K562 (cell line): ENCODE measurements at regions not wholly inside any gene's neighbourhood (a gene's known extent, or its start where the extent isn't known, plus 50 kb on each side); places are given as distances from the start of the nearest gene placed in this dataset.

Source experiments
- ATAC-seq: fragments of 200-7000 bp; cut with Tn5 transposase; 3 replicates; pipeline ENCODE4 v1.9.1; 2020; ENCODE audit warnings: moderate library complexity
- BruUV-seq: library from RNA; stranded (reverse); fragments of 400-500 nt; replicated peaks from 2 replicates; lab custom pipeline; 2021; lab: Mats Ljungman, UMichigan
- CTCF ChIA-PET: fragments of 300-600 bp; formaldehyde crosslinking; extraction: SDS; loops from one replicate; lab custom pipeline; 2021; ENCODE audit warnings: low intra/inter-chr PET ratio; lab: Yijun Ruan, JAX
- POLR2A ChIA-PET: fragments of 300-600, 350-650 bp; sonication (Branson Sonifier 250); formaldehyde crosslinking; extraction: SDS; loops from one replicate; lab custom pipeline; 2021; ENCODE audit warnings: antibody characterized with exemption, inconsistent platforms; lab: Yijun Ruan, JAX
- DNase-seq, 4 experiments: peaks; one replicate each; pipeline versions ENCODE4 v3.0.0 to v3.0.0-alpha.2; 2011 to 2018; ENCODE audit warnings: low spot score in 3 of 4, mixed read lengths in 3 of 4; ENCODE audit errors: extremely low read depth in 1 of 4
- FAIRE-seq: peaks from 2 replicates; lab custom pipeline; 2011; peaks lifted over from hg19 to GRCh38; lab: Jason Lieb, UNC
- H2AFZ ChIP-seq: 2 replicates; pipeline ENCODE4 v1.6.0; 2011; ENCODE audit warnings: low read depth, low read length, control low read depth, inconsistent platforms
- H3K27ac ChIP-seq: fragments of 200-600 bp; 3 replicates; pipeline ENCODE4 v1.8.0; 2011; ENCODE audit warnings: low read depth, mild to moderate bottlenecking, control low read depth, inconsistent platforms, low read length, moderate library complexity, mixed read lengths; ENCODE audit errors: extremely low read depth
- H3K27me3 ChIP-seq, 2 experiments: fragments of 300-600 bp in 1 of 2; 2 replicates in 1 of 2; 3 replicates in 1 of 2; pipeline versions ENCODE4 v1.6.0 to v1.8.0; 2011; ENCODE audit warnings: inconsistent platforms in 2 of 2, low read length in 2 of 2, mild to moderate bottlenecking in 1 of 2, mixed read lengths in 1 of 2, moderate library complexity in 1 of 2; ENCODE audit not compliant: control insufficient read depth in 2 of 2, insufficient read depth in 2 of 2
- H3K36me3 ChIP-seq: fragments of 300-600 bp; 3 replicates; pipeline ENCODE4 v1.8.0; 2011; ENCODE audit warnings: mild to moderate bottlenecking, low read length, inconsistent platforms; ENCODE audit not compliant: control insufficient read depth, insufficient read depth
- H3K4me1 ChIP-seq, 2 experiments: fragments of 200-600 bp in 1 of 2; replicated peaks in 1 of 2; 2 replicates in 1 of 2; 3 replicates in 1 of 2; pipeline versions ENCODE4 v1.5.1 to v1.8.0; 2011; ENCODE audit warnings: inconsistent platforms in 2 of 2, low read length in 2 of 2, mild to moderate bottlenecking in 1 of 2, mixed read lengths in 1 of 2, moderate library complexity in 1 of 2; ENCODE audit not compliant: control insufficient read depth in 2 of 2, insufficient read depth in 2 of 2
- H3K4me2 ChIP-seq: 2 replicates; pipeline ENCODE4 v1.6.1; 2011; ENCODE audit warnings: low read length, control low read depth, inconsistent platforms, mixed read lengths; ENCODE audit not compliant: insufficient read depth
- H3K4me3 ChIP-seq: fragments of 200-600 bp; sonication (generic), shearing (Covaris generic); 2 replicates; pipeline ENCODE4 v1.5.1; 2016; ENCODE audit warnings: control low read depth, inconsistent platforms
- H3K79me2 ChIP-seq: fragments of 200-600 bp; 3 replicates; pipeline ENCODE4 v1.8.0; 2011; ENCODE audit warnings: low read length, inconsistent platforms; ENCODE audit not compliant: control insufficient read depth, insufficient read depth
- H3K9ac ChIP-seq, 2 experiments: 2 replicates each; pipeline versions ENCODE4 v1.6.0 to v1.6.1; 2011; ENCODE audit warnings: low read depth in 2 of 2, low read length in 2 of 2, control low read depth in 1 of 2, inconsistent platforms in 1 of 2, mild to moderate bottlenecking in 1 of 2, mixed read lengths in 1 of 2; ENCODE audit not compliant: insufficient read depth in 1 of 2
- H3K9me1 ChIP-seq: one replicate; pipeline ENCODE4 v1.6.0; 2011; ENCODE audit warnings: inconsistent platforms, mild to moderate bottlenecking, low read length, moderate library complexity; ENCODE audit not compliant: control insufficient read depth, insufficient read depth
- H3K9me3 ChIP-seq: replicated peaks from 2 replicates; pipeline ENCODE4 v1.5.1; 2011; ENCODE audit warnings: low read depth, low read length, inconsistent platforms; ENCODE audit not compliant: control insufficient read depth, insufficient read depth
- H4K20me1 ChIP-seq: replicated peaks from 2 replicates; pipeline ENCODE4 v1.6.1; 2011; ENCODE audit warnings: low read length, inconsistent platforms, mixed read lengths; ENCODE audit not compliant: control insufficient read depth, insufficient read depth
- CREB5 ChIP-seq: fragments of 250-450 bp; sonication (Bioruptor Pico); IDR thresholded peaks from 2 replicates; pipeline ENCODE4 v1.5.0; 2020; ENCODE audit warnings: mild to moderate bottlenecking
- EHMT2 ChIP-seq: fragments of 450-650 bp; IDR thresholded peaks from 2 replicates; pipeline ENCODE4 v1.6.1; 2018; ENCODE audit warnings: antibody characterized with exemption
- KLF10 ChIP-seq: fragments of 250-450 bp; sonication (Bioruptor Pico); IDR thresholded peaks from 2 replicates; pipeline ENCODE4 v1.6.1; 2021; ENCODE audit warnings: matching md5 sums
- WGBS: fragments of 100-300 bp; shearing (Covaris generic); methylation state at CpG from one replicate; pipeline ENCODE4 v1.1.6; 2016; ENCODE audit warnings: low coverage, mixed read lengths; ENCODE audit not compliant: insufficient coverage; ENCODE audit errors: missing lambda C conversion rate; 5-methylcytosine and 5-hydroxymethylcytosine counted together
- in situ Hi-C: fragments of 300-500 bp; cut with MboI; formaldehyde crosslinking; loops from 4 replicates; pipeline ENCODE4 v1.15.0; 2018; ENCODE audit warnings: inconsistent platforms, mixed read lengths
- intact Hi-C: fragments of 100-400 bp; cut with micrococcal nuclease; formaldehyde crosslinking; loops from 2 replicates; pipeline ENCODE4 v1.14.2; 2022
- TF ChIP-seq, protein P1 (sequence below): fragments of 450-650 bp; IDR thresholded peaks from 2 replicates; pipeline ENCODE4 v1.6.1; 2016; ENCODE audit warnings: borderline replicate concordance
- TF ChIP-seq, protein P2 (sequence below): conservative IDR thresholded peaks from 2 replicates; pipeline ENCODE4 v1.6.1; 2011; ENCODE audit warnings: low read depth, mild to moderate bottlenecking, low read length; ENCODE audit not compliant: control insufficient read depth
- TF ChIP-seq, protein P3 (sequence below): fragments of 250-450 bp; sonication (Bioruptor Pico); IDR thresholded peaks from 2 replicates; pipeline ENCODE4 v1.8.0; 2022; ENCODE audit warnings: inconsistent platforms, mild to moderate bottlenecking, moderate library complexity, borderline replicate concordance
- TF ChIP-seq, protein P4 (sequence below): fragments of 450-650 bp; formaldehyde crosslinking; IDR thresholded peaks from 2 replicates; pipeline ENCODE4 v1.4.0; 2022; ENCODE audit warnings: missing genetic modification characterization

DNA sequence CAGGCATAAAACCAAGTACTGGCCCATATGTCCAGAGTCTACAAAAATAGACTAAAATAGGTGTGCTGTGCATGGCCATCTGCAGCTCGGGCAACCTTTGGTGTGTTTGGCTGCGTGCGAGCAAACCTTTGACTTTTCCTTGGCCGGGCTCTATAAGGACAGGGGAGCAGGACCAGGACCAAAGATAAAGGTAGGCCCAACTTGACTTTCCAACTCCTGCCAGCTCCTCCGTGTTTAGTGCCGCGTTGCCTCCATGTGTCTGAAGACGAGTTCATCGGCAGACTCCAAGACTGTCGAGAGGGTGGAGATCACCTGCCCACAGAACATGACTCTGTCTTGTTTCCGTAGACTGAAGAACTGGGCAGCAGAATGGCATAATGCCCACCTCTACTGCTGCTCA, 375.5 kb downstream of the IRS2 start:
- TF ChIP-seq, protein P1, sequence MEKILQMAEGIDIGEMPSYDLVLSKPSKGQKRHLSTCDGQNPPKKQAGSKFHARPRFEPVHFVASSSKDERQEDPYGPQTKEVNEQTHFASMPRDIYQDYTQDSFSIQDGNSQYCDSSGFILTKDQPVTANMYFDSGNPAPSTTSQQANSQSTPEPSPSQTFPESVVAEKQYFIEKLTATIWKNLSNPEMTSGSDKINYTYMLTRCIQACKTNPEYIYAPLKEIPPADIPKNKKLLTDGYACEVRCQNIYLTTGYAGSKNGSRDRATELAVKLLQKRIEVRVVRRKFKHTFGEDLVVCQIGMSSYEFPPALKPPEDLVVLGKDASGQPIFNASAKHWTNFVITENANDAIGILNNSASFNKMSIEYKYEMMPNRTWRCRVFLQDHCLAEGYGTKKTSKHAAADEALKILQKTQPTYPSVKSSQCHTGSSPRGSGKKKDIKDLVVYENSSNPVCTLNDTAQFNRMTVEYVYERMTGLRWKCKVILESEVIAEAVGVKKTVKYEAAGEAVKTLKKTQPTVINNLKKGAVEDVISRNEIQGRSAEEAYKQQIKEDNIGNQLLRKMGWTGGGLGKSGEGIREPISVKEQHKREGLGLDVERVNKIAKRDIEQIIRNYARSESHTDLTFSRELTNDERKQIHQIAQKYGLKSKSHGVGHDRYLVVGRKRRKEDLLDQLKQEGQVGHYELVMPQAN, result no peak
- TF ChIP-seq EHMT2, result no peak
- no peaks in the 10 kb centered on the region for H3K4me1 ChIP-seq
- no peak overlapping the region for H3K4me3 ChIP-seq
- no peak overlapping the region for H3K4me2 ChIP-seq
- 0% methylated on average over 4 of the region's 11 CpGs for WGBS
- POLR2A ChIA-PET, result no interaction called here
- no peaks in the 10 kb centered on the region for H3K9me1 ChIP-seq
- intact Hi-C loops, result no loop called here
- H3K9me3 ChIP-seq, result no peaks in the 10 kb centered on the region
- FAIRE-seq, result no peak
- ATAC-seq, result no peak
- H3K27me3 ChIP-seq, result no peaks in the 10 kb centered on the region
- H2AFZ ChIP-seq, result no peak overlapping the region
- no peaks in the 10 kb centered on the region for H3K79me2 ChIP-seq
- in situ Hi-C loops, result no loop called here
- no peak for DNase-seq
- no TSS peak for BruUV-seq
- H3K36me3 ChIP-seq, result no peaks in the 10 kb centered on the region
- CTCF ChIA-PET, result no interaction called here
- no peak overlapping the region for H3K27ac ChIP-seq
- no peak overlapping the region for H3K9ac ChIP-seq
- no peaks in the 10 kb centered on the region for H4K20me1 ChIP-seq

- Histone ChIP-seq H3K79me2 (no peaks in the 10 kb centered on the region), H3K36me3 (no peaks in the 10 kb centered on the region)
- 0% methylated on average over 13 of the region's 14 CpGs for WGBS
- TF ChIP-seq KLF10 (no peak), CREB5 (no peak)
- TF ChIP-seq, protein P2, sequence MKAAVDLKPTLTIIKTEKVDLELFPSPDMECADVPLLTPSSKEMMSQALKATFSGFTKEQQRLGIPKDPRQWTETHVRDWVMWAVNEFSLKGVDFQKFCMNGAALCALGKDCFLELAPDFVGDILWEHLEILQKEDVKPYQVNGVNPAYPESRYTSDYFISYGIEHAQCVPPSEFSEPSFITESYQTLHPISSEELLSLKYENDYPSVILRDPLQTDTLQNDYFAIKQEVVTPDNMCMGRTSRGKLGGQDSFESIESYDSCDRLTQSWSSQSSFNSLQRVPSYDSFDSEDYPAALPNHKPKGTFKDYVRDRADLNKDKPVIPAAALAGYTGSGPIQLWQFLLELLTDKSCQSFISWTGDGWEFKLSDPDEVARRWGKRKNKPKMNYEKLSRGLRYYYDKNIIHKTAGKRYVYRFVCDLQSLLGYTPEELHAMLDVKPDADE, result no peak
- TF ChIP-seq, protein P3, sequence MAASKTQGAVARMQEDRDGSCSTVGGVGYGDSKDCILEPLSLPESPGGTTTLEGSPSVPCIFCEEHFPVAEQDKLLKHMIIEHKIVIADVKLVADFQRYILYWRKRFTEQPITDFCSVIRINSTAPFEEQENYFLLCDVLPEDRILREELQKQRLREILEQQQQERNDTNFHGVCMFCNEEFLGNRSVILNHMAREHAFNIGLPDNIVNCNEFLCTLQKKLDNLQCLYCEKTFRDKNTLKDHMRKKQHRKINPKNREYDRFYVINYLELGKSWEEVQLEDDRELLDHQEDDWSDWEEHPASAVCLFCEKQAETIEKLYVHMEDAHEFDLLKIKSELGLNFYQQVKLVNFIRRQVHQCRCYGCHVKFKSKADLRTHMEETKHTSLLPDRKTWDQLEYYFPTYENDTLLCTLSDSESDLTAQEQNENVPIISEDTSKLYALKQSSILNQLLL (CRISPR knock-in tag), result no peak
- TF ChIP-seq, protein P4, sequence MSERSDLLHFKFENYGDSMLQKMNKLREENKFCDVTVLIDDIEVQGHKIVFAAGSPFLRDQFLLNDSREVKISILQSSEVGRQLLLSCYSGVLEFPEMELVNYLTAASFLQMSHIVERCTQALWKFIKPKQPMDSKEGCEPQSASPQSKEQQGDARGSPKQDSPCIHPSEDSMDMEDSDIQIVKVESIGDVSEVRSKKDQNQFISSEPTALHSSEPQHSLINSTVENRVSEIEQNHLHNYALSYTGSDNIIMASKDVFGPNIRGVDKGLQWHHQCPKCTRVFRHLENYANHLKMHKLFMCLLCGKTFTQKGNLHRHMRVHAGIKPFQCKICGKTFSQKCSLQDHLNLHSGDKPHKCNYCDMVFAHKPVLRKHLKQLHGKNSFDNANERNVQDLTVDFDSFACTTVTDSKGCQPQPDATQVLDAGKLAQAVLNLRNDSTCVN (CRISPR knock-in tag), result no peak
- TF ChIP-seq, all 486 proteins: peak for 0
- no peak overlapping the region for H3K27ac ChIP-seq
- H3K4me3 ChIP-seq, result no peak overlapping the region
- no peaks in the 10 kb centered on the region for H3K4me1 ChIP-seq
- intact Hi-C loops (no loop called here), in situ Hi-C loops (no loop called here)
- DNase-seq (no peak), FAIRE-seq (no peak), ATAC-seq (no peak)
- ChIA-PET POLR2A (no interaction called here), CTCF (no interaction called here)
- no peak overlapping the region for H3K4me2 ChIP-seq
- no peaks in the 10 kb centered on the region for H4K20me1 ChIP-seq
- no peaks in the 10 kb centered on the region for H3K27me3 ChIP-seq
- no peaks in the 10 kb centered on the region for H3K9me1 ChIP-seq
- no peak overlapping the region for H2AFZ ChIP-seq
- BruUV-seq, result no TSS peak
- no peak overlapping the region for H3K9ac ChIP-seq
- no peaks in the 10 kb centered on the region for H3K9me3 ChIP-seq
Observed at GRCh38 chr13:109408591-109409382, 377.6 kb downstream of the IRS2 start.
